ENCODE measurements at regions not wholly inside any gene's neighbourhood (a gene's known extent, or its start where the extent isn't known, plus 50 kb on each side); places are given as distances from the start of the nearest gene placed in this dataset.

GRCh38 chr20:11822540-11822794, 95.2 kb upstream of the BTBD3 start:
- Histone ChIP-seq H3K9me3 (ENCODE audit: low read depth) (no peaks in the 10 kb centered on the region), H3K27me3 (peaks cover 14% of the 10 kb centered on the region), H3K4me1 (no peaks in the 10 kb centered on the region), H3K9ac (no peak overlapping the region), H3K4me2 (no peak overlapping the region), H4K20me1 (ENCODE audit: low read depth) (no peaks in the 10 kb centered on the region), H3F3A (ENCODE audit: low read depth) (no peaks in the 10 kb centered on the region), H2AFZ (replicated peaks) (no peak overlapping the region), H3K36me3 (no peaks in the 10 kb centered on the region), H3K79me2 (ENCODE audit: low read depth) (no peaks in the 10 kb centered on the region), H3K27ac (no peak overlapping the region), H3K4me3 (no peak overlapping the region)
- H3K4me1 Mint-ChIP-seq: no peaks in the 10 kb centered on the region
- DNase-seq (ENCODE audit: low spot score): no peak
- H3K9me3 Mint-ChIP-seq: peaks cover 4% of the 10 kb centered on the region
- no peak overlapping the region for H3K4me3 Mint-ChIP-seq
- no peaks in the 10 kb centered on the region for H3K27me3 Mint-ChIP-seq (ENCODE audit: insufficient read depth, low read depth)
- no peak overlapping the region for H3K27ac Mint-ChIP-seq
- no peak for TF ChIP-seq EZH2 (IDR thresholded peaks at IDR 0.05)
- no peak for TF ChIP-seq CTCF (IDR thresholded peaks at IDR 0.05)
- TF ChIP-seq EZH2phosphoT487 (IDR thresholded peaks at IDR 0.05): no peak
- H3K36me3 Mint-ChIP-seq: no peaks in the 10 kb centered on the region

- no peak for DNase-seq (ENCODE audit: low spot score)
- Histone ChIP-seq H2AFZ (replicated peaks) (no peak overlapping the region), H3K4me3 (no peak overlapping the region), H3K79me2 (ENCODE audit: low read depth) (no peaks in the 10 kb centered on the region), H3K4me2 (no peak overlapping the region), H3K36me3 (no peaks in the 10 kb centered on the region), H4K20me1 (ENCODE audit: low read depth) (no peaks in the 10 kb centered on the region), H3K27me3 (no peaks in the 10 kb centered on the region), H3K27ac (no peak overlapping the region), H3K9ac (no peak overlapping the region), H3K9me3 (ENCODE audit: low read depth) (no peaks in the 10 kb centered on the region), H3F3A (ENCODE audit: low read depth) (no peaks in the 10 kb centered on the region), H3K4me1 (no peaks in the 10 kb centered on the region)
- H3K9me3 Mint-ChIP-seq: peaks cover 4% of the 10 kb centered on the region
- H3K27ac Mint-ChIP-seq: no peak overlapping the region
- no peak overlapping the region for H3K4me3 Mint-ChIP-seq
- no peak for TF ChIP-seq EZH2 (IDR thresholded peaks at IDR 0.05)
- no peak for TF ChIP-seq EZH2phosphoT487 (IDR thresholded peaks at IDR 0.05)
- no peak for TF ChIP-seq CTCF (IDR thresholded peaks at IDR 0.05)
- H3K27me3 Mint-ChIP-seq (ENCODE audit: insufficient read depth, low read depth): no peaks in the 10 kb centered on the region
- no peaks in the 10 kb centered on the region for H3K4me1 Mint-ChIP-seq
- H3K36me3 Mint-ChIP-seq: no peaks in the 10 kb centered on the region
These were observed 91.4 kb upstream of the BTBD3 start for GRCh38 chr20:11826334-11826733.

- H3K4me1 ChIP-seq: no peaks in the 10 kb centered on the region
- H3K36me3 Mint-ChIP-seq: no peaks in the 10 kb centered on the region
- H3K79me2 ChIP-seq (ENCODE audit: low read depth): no peaks in the 10 kb centered on the region
- H3K9me3 ChIP-seq (ENCODE audit: low read depth): no peaks in the 10 kb centered on the region
- peaks cover 3% of the 10 kb centered on the region for H3K27me3 Mint-ChIP-seq (ENCODE audit: insufficient read depth, low read depth)
- no peaks in the 10 kb centered on the region for H4K20me1 ChIP-seq (ENCODE audit: low read depth)
- no peaks in the 10 kb centered on the region for H3K9me3 Mint-ChIP-seq
- H3K27me3 ChIP-seq: no peaks in the 10 kb centered on the region
- H2AFZ ChIP-seq (replicated peaks): no peak overlapping the region
- H3K4me1 Mint-ChIP-seq: no peaks in the 10 kb centered on the region
- no peaks in the 10 kb centered on the region for H3K36me3 ChIP-seq
- H3K9ac ChIP-seq: no peak overlapping the region
- no peak overlapping the region for H3K4me3 Mint-ChIP-seq
- no peak overlapping the region for H3K4me2 ChIP-seq
- H3K27ac Mint-ChIP-seq: no peak overlapping the region
- H3K27ac ChIP-seq: no peak overlapping the region
- no peak for DNase-seq (ENCODE audit: low spot score)
- H3F3A ChIP-seq (ENCODE audit: low read depth): no peaks in the 10 kb centered on the region
- H3K4me3 ChIP-seq: no peak overlapping the region
- TF ChIP-seq EZH2 (IDR thresholded peaks at IDR 0.05) (no peak), CTCF (IDR thresholded peaks at IDR 0.05) (no peak), EZH2phosphoT487 (IDR thresholded peaks at IDR 0.05) (no peak)
These were observed 85.3 kb upstream of the BTBD3 start for GRCh38 chr20:11832397-11832796.

GRCh38 chr20:11832851-11833250, 84.8 kb upstream of the BTBD3 start:
- Mint-ChIP-seq H3K36me3 (no peaks in the 10 kb centered on the region), H3K27me3 (ENCODE audit: insufficient read depth, low read depth) (peaks cover 4% of the 10 kb centered on the region), H3K4me1 (no peaks in the 10 kb centered on the region), H3K9me3 (no peaks in the 10 kb centered on the region), H3K4me3 (no peak overlapping the region), H3K27ac (no peak overlapping the region)
- Histone ChIP-seq H3K27ac (no peak overlapping the region), H3K79me2 (ENCODE audit: low read depth) (no peaks in the 10 kb centered on the region), H3K4me2 (no peak overlapping the region), H3F3A (ENCODE audit: low read depth) (no peaks in the 10 kb centered on the region), H3K4me1 (no peaks in the 10 kb centered on the region), H3K9me3 (ENCODE audit: low read depth) (no peaks in the 10 kb centered on the region), H3K36me3 (no peaks in the 10 kb centered on the region), H3K4me3 (no peak overlapping the region), H3K27me3 (no peaks in the 10 kb centered on the region), H4K20me1 (ENCODE audit: low read depth) (no peaks in the 10 kb centered on the region), H3K9ac (no peak overlapping the region), H2AFZ (replicated peaks) (no peak overlapping the region)
- TF ChIP-seq EZH2 (IDR thresholded peaks at IDR 0.05): no peak
- no peak for TF ChIP-seq CTCF (IDR thresholded peaks at IDR 0.05)
- no peak for TF ChIP-seq EZH2phosphoT487 (IDR thresholded peaks at IDR 0.05)
- no peak for DNase-seq (ENCODE audit: low spot score)
